SU-DHL-6 (cell line): ENCODE measurements at regions not wholly inside any gene's neighbourhood (a gene's known extent, or its start where the extent isn't known, plus 50 kb on each side); places are given as distances from the start of the nearest gene placed in this dataset.

Source experiments
- EZH2phosphoT487 ChIP-seq: fragments of 200-600 bp; sonication (generic), shearing (Covaris generic); conservative IDR thresholded peaks from 2 replicates; pipeline ENCODE4 v1.6.1; 2018; ENCODE audit warnings: mild to moderate bottlenecking, antibody characterized with exemption, low read length, moderate library complexity, mixed read lengths
- TF ChIP-seq, protein P1 (sequence below): fragments of 200-600 bp; sonication (generic); IDR thresholded peaks from one replicate; pipeline ENCODE4 v1.5.1; 2017; ENCODE audit warnings: antibody characterized with exemption, mild to moderate bottlenecking, low read length, moderate library complexity; ENCODE audit not compliant: insufficient read depth, poor library complexity, severe bottlenecking

DNA sequence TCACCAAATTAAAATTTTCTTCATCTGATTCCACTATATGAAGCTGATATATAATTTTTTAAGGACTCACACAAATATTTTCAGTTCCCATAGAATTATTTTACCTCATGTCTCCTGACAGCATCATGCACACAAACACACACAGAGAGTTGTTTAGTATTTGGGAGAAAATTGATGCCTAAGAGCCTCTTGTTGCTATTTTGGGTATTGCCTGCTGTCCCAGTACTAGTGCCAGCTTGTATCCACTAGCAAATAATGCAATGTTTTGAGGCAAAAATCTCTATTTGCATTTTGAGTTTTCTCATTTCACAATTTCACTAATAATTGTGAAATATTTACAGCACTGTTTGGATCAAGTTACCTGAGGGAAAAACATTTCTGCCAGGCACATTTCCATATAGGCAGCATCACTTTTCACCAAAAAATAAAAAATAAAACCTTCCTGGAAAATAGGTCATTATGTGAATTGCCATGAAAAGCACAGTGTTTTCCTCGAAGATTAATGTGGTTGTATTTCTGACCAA is 328.2 kb downstream of the KCNJ3 start:
- TF ChIP-seq, protein P1, sequence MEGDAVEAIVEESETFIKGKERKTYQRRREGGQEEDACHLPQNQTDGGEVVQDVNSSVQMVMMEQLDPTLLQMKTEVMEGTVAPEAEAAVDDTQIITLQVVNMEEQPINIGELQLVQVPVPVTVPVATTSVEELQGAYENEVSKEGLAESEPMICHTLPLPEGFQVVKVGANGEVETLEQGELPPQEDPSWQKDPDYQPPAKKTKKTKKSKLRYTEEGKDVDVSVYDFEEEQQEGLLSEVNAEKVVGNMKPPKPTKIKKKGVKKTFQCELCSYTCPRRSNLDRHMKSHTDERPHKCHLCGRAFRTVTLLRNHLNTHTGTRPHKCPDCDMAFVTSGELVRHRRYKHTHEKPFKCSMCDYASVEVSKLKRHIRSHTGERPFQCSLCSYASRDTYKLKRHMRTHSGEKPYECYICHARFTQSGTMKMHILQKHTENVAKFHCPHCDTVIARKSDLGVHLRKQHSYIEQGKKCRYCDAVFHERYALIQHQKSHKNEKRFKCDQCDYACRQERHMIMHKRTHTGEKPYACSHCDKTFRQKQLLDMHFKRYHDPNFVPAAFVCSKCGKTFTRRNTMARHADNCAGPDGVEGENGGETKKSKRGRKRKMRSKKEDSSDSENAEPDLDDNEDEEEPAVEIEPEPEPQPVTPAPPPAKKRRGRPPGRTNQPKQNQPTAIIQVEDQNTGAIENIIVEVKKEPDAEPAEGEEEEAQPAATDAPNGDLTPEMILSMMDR: no peak
- no peak for TF ChIP-seq EZH2phosphoT487
